DND-41 (cell line): ENCODE measurements at regions not wholly inside any gene's neighbourhood (a gene's known extent, or its start where the extent isn't known, plus 50 kb on each side); places are given as distances from the start of the nearest gene placed in this dataset.

Experiments
- ATAC-seq: fragments of 200-7000 bp; cut with Tn5 transposase; 3 replicates; pipeline ENCODE4 v1.9.1; 2021; ENCODE audit warnings: low read depth; ENCODE audit not compliant: insufficient read depth
- DNase-seq: peaks from one replicate; pipeline ENCODE4 v3.0.0-alpha.2; 2020
- H2AFZ ChIP-seq: 2 replicates; pipeline ENCODE4 v1.6.0; 2012; ENCODE audit warnings: low read depth, low read length
- H3K27ac ChIP-seq: 2 replicates; pipeline ENCODE4 v1.5.1; 2012; ENCODE audit warnings: low read length, inconsistent platforms
- H3K27me3 ChIP-seq: fragments of 200-600 bp; sonication (generic); 2 replicates; pipeline ENCODE4 v1.6.0; 2012; ENCODE audit warnings: low read length, mild to moderate bottlenecking, inconsistent platforms; ENCODE audit not compliant: insufficient read depth, poor library complexity
- H3K36me3 ChIP-seq: 2 replicates; pipeline ENCODE4 v1.5.1; 2012; ENCODE audit warnings: low read length, inconsistent platforms; ENCODE audit not compliant: insufficient read depth
- H3K4me1 ChIP-seq: 2 replicates; pipeline ENCODE4 v1.5.1; 2012; ENCODE audit warnings: mild to moderate bottlenecking, low read length; ENCODE audit not compliant: insufficient read depth
- H3K4me2 ChIP-seq: 2 replicates; pipeline ENCODE4 v1.6.0; 2012; ENCODE audit warnings: mild to moderate bottlenecking, moderate library complexity, low read length, inconsistent platforms; ENCODE audit not compliant: insufficient read depth
- H3K4me3 ChIP-seq, 2 experiments: fragments of 200-600 bp in 1 of 2; shearing (Covaris generic) in 1 of 2; 2 replicates each; pipeline ENCODE4 v1.5.1; 2012 to 2016; ENCODE audit warnings: inconsistent platforms in 2 of 2, low read length in 2 of 2, mild to moderate bottlenecking in 2 of 2, low read depth in 1 of 2, moderate library complexity in 1 of 2
- H3K79me2 ChIP-seq: 2 replicates; pipeline ENCODE4 v1.6.0; 2012; ENCODE audit warnings: low read length, inconsistent platforms; ENCODE audit not compliant: insufficient read depth
- H3K9ac ChIP-seq: 2 replicates; pipeline ENCODE4 v1.6.0; 2012; ENCODE audit warnings: low read depth, mild to moderate bottlenecking, inconsistent platforms, low read length, moderate library complexity
- H3K9me3 ChIP-seq: 2 replicates; pipeline ENCODE4 v1.5.1; 2012; ENCODE audit warnings: low read length, moderate library complexity, mild to moderate bottlenecking, inconsistent platforms; ENCODE audit not compliant: insufficient read depth, severe bottlenecking
- H4K20me1 ChIP-seq: 2 replicates; pipeline ENCODE4 v1.6.0; 2012; ENCODE audit warnings: low read length; ENCODE audit not compliant: insufficient read depth
- CTCF ChIP-seq: IDR thresholded peaks from 2 replicates; pipeline ENCODE4 v1.5.1; 2012; ENCODE audit warnings: borderline replicate concordance, low read length, moderate library complexity, mild to moderate bottlenecking; ENCODE audit not compliant: poor library complexity, severe bottlenecking; ENCODE audit errors: extremely low read depth
- EZH2 ChIP-seq: IDR thresholded peaks from 3 replicates; pipeline ENCODE4 v1.6.1; 2012; ENCODE audit warnings: borderline replicate concordance, low read depth, mild to moderate bottlenecking, moderate library complexity, low read length, inconsistent platforms; ENCODE audit not compliant: severe bottlenecking

- H3K27ac ChIP-seq = no peak overlapping the region
- H3K4me3 ChIP-seq = no peak overlapping the region
- H3K27me3 ChIP-seq = no peaks in the 10 kb centered on the region
- no peak for ATAC-seq
- H3K4me1 ChIP-seq = no peaks in the 10 kb centered on the region
- no peak overlapping the region for H2AFZ ChIP-seq
- no peak for DNase-seq
- H3K9me3 ChIP-seq = no peaks in the 10 kb centered on the region
- H3K79me2 ChIP-seq = no peaks in the 10 kb centered on the region
- no peaks in the 10 kb centered on the region for H4K20me1 ChIP-seq
- no peaks in the 10 kb centered on the region for H3K36me3 ChIP-seq
- no peak overlapping the region for H3K4me2 ChIP-seq
- H3K9ac ChIP-seq = no peak overlapping the region
- TF ChIP-seq CTCF = no peak
- TF ChIP-seq EZH2 = no peak
These were observed 637.2 kb upstream of the MIR17HG start for GRCh38 chr13:90710164-90710759.

GRCh38 chr13:90713441-90714133, 633.9 kb upstream of the MIR17HG start:
- no peak overlapping the region for H2AFZ ChIP-seq
- H3K4me2 ChIP-seq = no peak overlapping the region
- TF ChIP-seq CTCF (no peak), EZH2 (no peak)
- no peak overlapping the region for H3K9ac ChIP-seq
- no peaks in the 10 kb centered on the region for H3K4me1 ChIP-seq
- H4K20me1 ChIP-seq = no peaks in the 10 kb centered on the region
- H3K27ac ChIP-seq = no peak overlapping the region
- no peak overlapping the region for H3K4me3 ChIP-seq
- H3K27me3 ChIP-seq = no peaks in the 10 kb centered on the region
- ATAC-seq (no peak), DNase-seq (no peak)
- H3K36me3 ChIP-seq = no peaks in the 10 kb centered on the region
- no peaks in the 10 kb centered on the region for H3K9me3 ChIP-seq
- H3K79me2 ChIP-seq = no peaks in the 10 kb centered on the region

GRCh38 chr13:90715485-90715884, 632.0 kb upstream of the MIR17HG start:
- H4K20me1 ChIP-seq = no peaks in the 10 kb centered on the region
- TF ChIP-seq CTCF = no peak
- no peak for TF ChIP-seq EZH2
- no peak overlapping the region for H3K4me2 ChIP-seq
- no peak overlapping the region for H3K4me3 ChIP-seq
- H3K9me3 ChIP-seq = no peaks in the 10 kb centered on the region
- H3K36me3 ChIP-seq = no peaks in the 10 kb centered on the region
- no peaks in the 10 kb centered on the region for H3K4me1 ChIP-seq
- no peak overlapping the region for H3K9ac ChIP-seq
- ATAC-seq (no peak), DNase-seq (no peak)
- no peaks in the 10 kb centered on the region for H3K79me2 ChIP-seq
- H3K27ac ChIP-seq = no peak overlapping the region
- no peaks in the 10 kb centered on the region for H3K27me3 ChIP-seq
- no peak overlapping the region for H2AFZ ChIP-seq
